Heart left ventricle (tissue), 16 donors: ENCODE measurements at regions not wholly inside any gene's neighbourhood (a gene's known extent, or its start where the extent isn't known, plus 50 kb on each side); places are given as distances from the start of the nearest gene placed in this dataset.

Experiments
- ATAC-seq, 4 donors: fragments of 200-7000 bp; cut with Tn5 transposase; one replicate each; pipeline ENCODE4 v1.9.1; 2020 to 2022; ENCODE audit warnings: moderate library complexity in 4 of 4, mild to moderate bottlenecking in 3 of 4, moderate number of reproducible peaks in 1 of 4
- DNase-seq, 5 donors: peaks; one replicate each; pipeline ENCODE4 v3.0.0-alpha.2; 2020
- H3K27ac ChIP-seq, 12 donors: fragments of 200-600 bp; sonication (generic) in 4 of 12; one replicate each; pipeline versions ENCODE4 v1.5.0 to v1.8.0; 2016 to 2022; ENCODE audit warnings: mild to moderate bottlenecking in 2 of 12
- H3K27me3 ChIP-seq, 9 donors: fragments of 200-600 bp; sonication (generic) in 2 of 9; one replicate each; pipeline versions ENCODE4 v1.5.1 to v1.8.0; 2016 to 2022; ENCODE audit warnings: mild to moderate bottlenecking in 3 of 9
- H3K36me3 ChIP-seq, 9 donors: fragments of 200-600 bp; sonication (generic) in 2 of 9; one replicate each; pipeline versions ENCODE4 v1.5.0 to v1.8.0; 2018 to 2022; ENCODE audit warnings: mild to moderate bottlenecking in 2 of 9
- H3K4me1 ChIP-seq, 12 donors: fragments of 200-600 bp; sonication (generic) in 4 of 12; one replicate each; pipeline versions ENCODE4 v1.5.0 to v1.8.0; 2016 to 2022; ENCODE audit warnings: mild to moderate bottlenecking in 3 of 12
- H3K4me3 ChIP-seq, 12 donors: fragments of 200-600 bp; sonication (generic) in 4 of 12; one replicate each; pipeline versions ENCODE4 v1.5.0 to v1.8.0; 2017 to 2022; ENCODE audit warnings: mild to moderate bottlenecking in 9 of 12, moderate library complexity in 4 of 12
- H3K9me3 ChIP-seq, 12 donors: fragments of 200-600 bp; sonication (generic) in 4 of 12; one replicate each; pipeline versions ENCODE4 v1.5.0 to v1.8.0; 2016 to 2022; ENCODE audit warnings: mild to moderate bottlenecking in 1 of 12
- POLR2A ChIP-seq, 2 donors: fragments of 450-650 bp; IDR thresholded peaks; one replicate each; pipeline ENCODE4 v1.6.1; 2017; ENCODE audit warnings: antibody characterized with exemption in 2 of 2, mild to moderate bottlenecking in 2 of 2, moderate library complexity in 2 of 2
- WGBS, 4 donors: extraction: QIAGEN DNeasy Blood & Tissue Kit in 2 of 4; methylation state at CpG; one replicate each; pipeline versions ENCODE4 v1.1.5 to v1.1.7; 2013 to 2018; 5-methylcytosine and 5-hydroxymethylcytosine counted together
- intact Hi-C, 10 donors: fragments of 100-400 bp; cut with DNase I; formaldehyde crosslinking; loops; one replicate each; pipeline versions ENCODE4 v1.11.1 to v1.14.2; 2022
- TF ChIP-seq, protein P1 (sequence below), 12 donors: fragments of 200-600 bp; sonication (generic) in 4 of 12; IDR thresholded peaks; one replicate each; pipeline versions ENCODE4 v1.5.0 to v1.8.0; 2018 to 2022; ENCODE audit warnings: antibody characterized with exemption in 12 of 12, mild to moderate bottlenecking in 5 of 12
- donor health status: ischemic (EF 13 %, LVEDD 7.1; RV severe dilation, severe dysfunction).
- donor health status: healthy with polysubstance abuse.
- donor health status: DM: no; HTN: yes; CAD: no.
- donor health status: DM: no; HTN: no; CAD: no.
- donor health status: ischemic (EF 25% LVEDD 6.9; RV normal size, moderate dysfunction).
- donor health status: ischemic (EF 25% LVEDD 5.7; RV mildly dilated, moderate dysfunction).
- donor health status: healthy.
- donor health status: DM: yes; HTN: yes; CAD: no.
- donor health status: ischemic (EF 35%, LVEDD 5.7; RV mildly dilated, moderate dysfunction).
- donor health status: nonischemic (EF 11% LVEDD 7.7; RV severe dilation, severe dysfunction).
- donor health status: DM: yes; HTN: yes; CAD: no.
- donor health status: PGD.
- donor health status: ischemic (EF 29% LVEDD 5.4; RV normal size, mild dysfunction).
- donor health status: nonischemic (EF 23%, LVEDD 6.1; RV moderate dilation, normal function).

DNA sequence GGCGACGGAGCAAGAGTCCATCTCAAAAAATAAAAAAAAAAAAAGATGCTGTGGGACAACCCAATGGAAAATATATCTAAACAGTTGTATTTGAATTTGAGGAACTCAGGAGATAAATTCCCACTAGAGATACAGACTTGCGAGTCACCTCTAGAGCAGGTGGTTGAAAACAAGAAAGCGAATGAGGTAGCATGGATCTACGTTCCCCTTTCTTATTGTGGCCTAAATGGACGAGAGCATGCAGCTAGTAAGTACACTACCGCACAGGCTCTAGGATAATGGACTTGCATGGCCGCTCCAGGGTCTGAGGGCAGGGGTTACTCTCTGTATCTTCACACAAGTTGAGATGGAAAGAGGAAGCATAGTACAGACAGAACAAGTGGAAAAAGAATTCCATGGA lies 63.5 kb upstream of the TGFBR2 start:
- Histone ChIP-seq H3K4me1 (peaks cover 0 to 14% (median 6%) of the 10 kb centered on the region in 12 donors), H3K27ac (no peak overlapping the region), H3K9me3 (no peaks in the 10 kb centered on the region), H3K36me3 (no peaks in the 10 kb centered on the region), H3K27me3 (no peaks in the 10 kb centered on the region), H3K4me3 (no peak overlapping the region)
- ATAC-seq (no peak), DNase-seq (no peak)
- intact Hi-C loops = no loop called here
- TF ChIP-seq, protein P1, sequence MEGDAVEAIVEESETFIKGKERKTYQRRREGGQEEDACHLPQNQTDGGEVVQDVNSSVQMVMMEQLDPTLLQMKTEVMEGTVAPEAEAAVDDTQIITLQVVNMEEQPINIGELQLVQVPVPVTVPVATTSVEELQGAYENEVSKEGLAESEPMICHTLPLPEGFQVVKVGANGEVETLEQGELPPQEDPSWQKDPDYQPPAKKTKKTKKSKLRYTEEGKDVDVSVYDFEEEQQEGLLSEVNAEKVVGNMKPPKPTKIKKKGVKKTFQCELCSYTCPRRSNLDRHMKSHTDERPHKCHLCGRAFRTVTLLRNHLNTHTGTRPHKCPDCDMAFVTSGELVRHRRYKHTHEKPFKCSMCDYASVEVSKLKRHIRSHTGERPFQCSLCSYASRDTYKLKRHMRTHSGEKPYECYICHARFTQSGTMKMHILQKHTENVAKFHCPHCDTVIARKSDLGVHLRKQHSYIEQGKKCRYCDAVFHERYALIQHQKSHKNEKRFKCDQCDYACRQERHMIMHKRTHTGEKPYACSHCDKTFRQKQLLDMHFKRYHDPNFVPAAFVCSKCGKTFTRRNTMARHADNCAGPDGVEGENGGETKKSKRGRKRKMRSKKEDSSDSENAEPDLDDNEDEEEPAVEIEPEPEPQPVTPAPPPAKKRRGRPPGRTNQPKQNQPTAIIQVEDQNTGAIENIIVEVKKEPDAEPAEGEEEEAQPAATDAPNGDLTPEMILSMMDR (IDR thresholded peaks at IDR 0.05) = no peak
- TF ChIP-seq POLR2A (IDR thresholded peaks at IDR 0.05) = no peak
- 97 to 98% (median 98%) methylated on average over 8 of the region's 8 CpGs for WGBS, 4 donors

DNA sequence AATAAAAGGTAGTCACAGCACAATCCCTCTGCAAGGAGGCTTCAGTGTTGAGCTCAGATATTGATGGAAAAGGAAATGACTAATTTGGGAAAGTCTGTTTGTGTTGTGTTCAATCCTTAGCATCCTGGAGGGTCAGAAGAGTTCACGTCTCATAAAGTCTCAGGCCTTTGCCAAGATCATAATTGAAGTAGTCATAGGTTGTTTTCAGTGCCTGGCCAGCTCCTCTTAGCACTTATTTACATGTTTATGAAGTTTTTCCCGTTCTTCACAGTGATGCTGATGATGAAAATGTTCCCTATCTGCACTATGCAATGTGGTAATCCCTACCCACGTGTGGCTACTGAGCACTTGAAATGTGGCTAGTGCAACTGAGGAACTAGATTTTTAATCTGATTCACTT lies 61.6 kb upstream of the TGFBR2 start:
- intact Hi-C loops = no loop called here
- H3K9me3 ChIP-seq = no peaks in the 10 kb centered on the region
- TF ChIP-seq POLR2A (IDR thresholded peaks at IDR 0.05) = no peak
- TF ChIP-seq, protein P1 (IDR thresholded peaks at IDR 0.05) = no peak
- no peak overlapping the region for H3K4me3 ChIP-seq
- no peaks in the 10 kb centered on the region for H3K27me3 ChIP-seq
- H3K4me1 ChIP-seq = peaks cover 0 to 16% (median 5%) of the 10 kb centered on the region in 12 donors
- peak overlapping the region in 5 of 12 donors; percentile 2 to 27 (median 17) for H3K27ac ChIP-seq
- peak in 1 of 5 donors; percentile 10 for DNase-seq
- ATAC-seq = peak; percentile 51 to 86 (median 74)
- 20 to 45% (median 32%) methylated on average over 3 of the region's 3 CpGs for WGBS, 4 donors
- no peaks in the 10 kb centered on the region for H3K36me3 ChIP-seq

DNA sequence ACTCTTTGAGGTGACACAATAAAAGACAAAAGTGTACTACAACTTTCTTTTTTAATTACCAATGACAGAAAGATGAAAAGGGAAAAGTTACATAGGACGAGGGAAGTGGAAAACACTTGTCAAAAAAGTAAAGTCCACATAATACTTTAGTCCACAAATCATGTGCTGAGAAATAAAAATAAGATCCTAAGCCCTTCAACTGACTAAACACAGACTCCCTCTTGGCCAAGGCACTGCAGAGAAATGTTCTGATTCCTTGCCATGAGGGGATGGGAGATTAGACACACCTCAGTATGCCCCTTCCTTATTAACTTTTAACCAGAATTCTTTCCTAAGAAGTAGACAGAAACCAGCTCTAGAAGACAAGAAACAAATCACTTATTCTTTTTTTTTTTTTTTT lies 59.5 kb upstream of the TGFBR2 start:
- Histone ChIP-seq H3K4me1 (peaks cover 0 to 19% (median 6%) of the 10 kb centered on the region in 12 donors), H3K4me3 (no peak overlapping the region), H3K27ac (peak overlapping the region in 1 of 12 donors; percentile 3), H3K27me3 (no peaks in the 10 kb centered on the region), H3K9me3 (no peaks in the 10 kb centered on the region), H3K36me3 (no peaks in the 10 kb centered on the region)
- WGBS, 4 donors = 92 to 96% (median 94%) methylated on average over 1 of the region's 1 CpG
- DNase-seq = no peak
- TF ChIP-seq, protein P1 (IDR thresholded peaks at IDR 0.05) = no peak
- no peak for TF ChIP-seq POLR2A (IDR thresholded peaks at IDR 0.05)
- intact Hi-C loops = no loop called here
- no peak for ATAC-seq

DNA sequence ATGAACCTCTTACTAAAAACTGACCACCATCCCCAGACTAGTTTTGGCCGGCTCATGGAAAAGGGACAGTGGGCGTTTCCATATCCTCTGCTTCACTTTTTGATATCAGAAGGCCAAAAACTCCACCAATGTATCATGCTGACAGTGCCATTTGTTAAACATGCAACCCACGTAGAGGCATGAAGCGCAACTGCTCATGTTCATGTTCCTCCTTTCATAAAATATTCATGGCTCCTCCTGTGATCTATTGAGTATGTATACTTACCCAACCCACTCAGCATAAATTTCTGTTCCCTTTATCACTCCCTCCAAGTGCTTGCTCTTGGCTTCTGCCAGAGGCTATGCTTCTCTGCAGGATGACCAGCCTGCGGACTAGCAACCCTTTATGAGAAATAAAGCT lies 58.7 kb upstream of the TGFBR2 start:
- Histone ChIP-seq H3K4me3 (no peak overlapping the region), H3K9me3 (no peaks in the 10 kb centered on the region), H3K27me3 (no peaks in the 10 kb centered on the region), H3K36me3 (no peaks in the 10 kb centered on the region), H3K4me1 (peaks cover 0 to 19% (median 6%) of the 10 kb centered on the region in 12 donors), H3K27ac (peak overlapping the region in 1 of 12 donors; percentile 3)
- intact Hi-C loops = no loop called here
- no peak for TF ChIP-seq POLR2A (IDR thresholded peaks at IDR 0.05)
- TF ChIP-seq, protein P1 (IDR thresholded peaks at IDR 0.05) = no peak
- WGBS, 4 donors = 96 to 98% (median 98%) methylated on average over 5 of the region's 5 CpGs
- DNase-seq (no peak), ATAC-seq (no peak)
